Adrenal gland (tissue), 5 donors: ENCODE measurements at regions not wholly inside any gene's neighbourhood (a gene's known extent, or its start where the extent isn't known, plus 50 kb on each side); places are given as distances from the start of the nearest gene placed in this dataset.

Experiments used
- POLR2A ChIP-seq, 2 donors: fragments of 450-650 bp; IDR thresholded peaks; one replicate each; pipeline ENCODE4 v1.6.1; 2017; ENCODE audit warnings: antibody characterized with exemption in 2 of 2, mild to moderate bottlenecking in 2 of 2, moderate library complexity in 1 of 2
- TF ChIP-seq, protein P1 (sequence below), 6 experiments: fragments of 450-650 bp in 4 of 6; fragments of 200-600 bp in 2 of 6; sonication (generic) in 1 of 6; IDR thresholded peaks; 1 replicate in 5 of 6; 2 replicates in 1 of 6; pipeline versions ENCODE4 v1.5.1 to v1.8.0; 2016 to 2021; ENCODE audit warnings: antibody characterized with exemption in 6 of 6, mild to moderate bottlenecking in 2 of 6, moderate library complexity in 1 of 6
- donor health status: DM: no; HTN: no; CAD: no.

DNA sequence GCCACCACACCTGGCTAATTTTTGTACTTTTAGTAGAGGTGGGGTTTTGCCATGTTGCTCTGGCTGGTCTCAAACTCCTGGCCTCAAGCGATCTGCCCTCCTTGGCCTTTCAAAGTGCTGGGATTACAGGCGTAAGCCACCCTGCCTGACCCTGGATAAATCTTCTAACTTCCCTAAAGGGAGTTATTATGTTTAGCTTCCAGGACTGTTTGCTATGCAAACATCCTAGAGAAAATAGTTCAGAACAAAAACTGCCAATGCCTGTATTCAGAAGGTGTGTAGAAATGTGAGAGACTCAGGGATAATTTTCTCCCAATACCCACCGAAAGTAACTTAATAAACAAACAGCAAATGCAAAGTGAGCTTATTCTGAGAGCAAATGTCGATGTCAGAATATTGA, 301.2 kb downstream of the TGFB2 start:
- TF ChIP-seq, protein P1, sequence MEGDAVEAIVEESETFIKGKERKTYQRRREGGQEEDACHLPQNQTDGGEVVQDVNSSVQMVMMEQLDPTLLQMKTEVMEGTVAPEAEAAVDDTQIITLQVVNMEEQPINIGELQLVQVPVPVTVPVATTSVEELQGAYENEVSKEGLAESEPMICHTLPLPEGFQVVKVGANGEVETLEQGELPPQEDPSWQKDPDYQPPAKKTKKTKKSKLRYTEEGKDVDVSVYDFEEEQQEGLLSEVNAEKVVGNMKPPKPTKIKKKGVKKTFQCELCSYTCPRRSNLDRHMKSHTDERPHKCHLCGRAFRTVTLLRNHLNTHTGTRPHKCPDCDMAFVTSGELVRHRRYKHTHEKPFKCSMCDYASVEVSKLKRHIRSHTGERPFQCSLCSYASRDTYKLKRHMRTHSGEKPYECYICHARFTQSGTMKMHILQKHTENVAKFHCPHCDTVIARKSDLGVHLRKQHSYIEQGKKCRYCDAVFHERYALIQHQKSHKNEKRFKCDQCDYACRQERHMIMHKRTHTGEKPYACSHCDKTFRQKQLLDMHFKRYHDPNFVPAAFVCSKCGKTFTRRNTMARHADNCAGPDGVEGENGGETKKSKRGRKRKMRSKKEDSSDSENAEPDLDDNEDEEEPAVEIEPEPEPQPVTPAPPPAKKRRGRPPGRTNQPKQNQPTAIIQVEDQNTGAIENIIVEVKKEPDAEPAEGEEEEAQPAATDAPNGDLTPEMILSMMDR (IDR thresholded peaks at IDR 0.05) = no peak
- no peak for TF ChIP-seq POLR2A (IDR thresholded peaks at IDR 0.05)
